ENCODE measurements at regions not wholly inside any gene's neighbourhood (a gene's known extent, or its start where the extent isn't known, plus 50 kb on each side); places are given as distances from the start of the nearest gene placed in this dataset.
"Not testable (repeated sequence)": the region's sequence is repeated elsewhere in the genome, so short reads cannot be mapped to it uniquely, and the experiment has no call there.

DNA sequence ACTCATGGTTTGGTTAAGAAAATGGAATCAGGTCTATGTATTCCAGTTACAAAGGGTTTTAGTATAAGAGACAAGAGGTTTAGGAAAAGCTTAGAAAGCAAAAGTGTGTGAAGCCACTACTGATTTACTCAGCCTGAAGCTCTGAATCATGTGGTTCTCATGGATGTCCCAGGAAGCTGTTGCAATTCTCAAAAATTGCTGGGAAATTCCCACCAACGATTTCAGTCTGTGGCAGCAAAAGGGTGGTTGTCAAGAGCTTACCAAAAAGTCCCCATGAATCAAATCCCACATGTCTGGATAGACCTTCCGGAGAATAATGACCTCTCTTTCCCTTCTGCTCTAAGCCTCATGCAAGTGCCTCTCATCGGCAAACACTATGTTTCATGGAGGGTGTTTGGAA is 929.9 kb downstream of the TLE4 start:
- DNase-seq = no peak

- no peak for DNase-seq
These were observed 928.5 kb downstream of the TLE4 start for GRCh38 chr9:80500300-80500699.

DNA sequence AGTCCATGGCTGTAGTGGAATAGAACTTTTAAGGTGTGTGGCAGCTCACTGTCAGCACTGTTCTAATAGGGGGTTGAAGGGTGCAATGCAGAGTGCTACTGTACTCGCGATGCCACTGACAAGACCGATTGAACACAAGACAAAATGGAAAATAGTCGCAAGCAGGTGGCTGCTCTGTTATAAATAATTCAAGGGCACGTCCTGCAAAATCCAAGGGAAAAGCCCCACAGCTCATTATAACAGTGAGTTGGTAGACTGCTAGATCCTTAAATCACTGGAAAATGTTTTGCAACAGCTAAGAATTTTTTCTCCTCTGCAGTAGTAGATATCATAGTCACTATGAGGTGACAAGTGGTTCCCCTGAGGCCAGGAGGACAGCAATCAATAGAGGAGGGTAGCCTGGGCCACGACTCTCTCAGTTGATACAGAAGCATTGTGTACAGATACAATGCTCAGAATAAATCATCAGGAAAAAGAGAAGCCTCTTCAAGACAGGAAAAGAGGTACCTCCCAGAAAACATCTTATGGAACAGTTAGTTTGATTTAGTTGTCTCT is 926.3 kb downstream of the TLE4 start:
- no peak for DNase-seq

GRCh38 chr9:80496901-80497556 is 925.3 kb downstream of the TLE4 start:
- DNase-seq = no peak

DNA sequence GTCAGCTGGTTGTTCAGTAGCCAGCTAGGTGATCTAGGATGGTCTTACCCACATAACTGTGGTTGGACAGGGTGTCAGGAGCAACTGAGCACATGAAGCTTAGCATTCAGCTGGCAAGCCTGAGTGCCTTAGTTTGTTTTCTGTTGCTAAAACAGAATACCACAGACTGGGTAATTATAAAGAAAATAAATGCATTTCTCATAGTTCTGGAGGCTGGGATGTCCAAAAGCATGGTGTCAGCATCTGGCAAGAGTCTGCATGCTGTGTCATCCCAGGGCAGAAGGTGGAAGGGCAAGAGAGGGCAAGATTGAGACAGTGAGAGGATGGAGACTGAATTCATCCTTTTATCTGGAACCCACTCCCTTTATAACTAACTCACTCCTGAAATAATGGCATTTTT is 921.5 kb downstream of the TLE4 start:
- DNase-seq = no peak

DNA sequence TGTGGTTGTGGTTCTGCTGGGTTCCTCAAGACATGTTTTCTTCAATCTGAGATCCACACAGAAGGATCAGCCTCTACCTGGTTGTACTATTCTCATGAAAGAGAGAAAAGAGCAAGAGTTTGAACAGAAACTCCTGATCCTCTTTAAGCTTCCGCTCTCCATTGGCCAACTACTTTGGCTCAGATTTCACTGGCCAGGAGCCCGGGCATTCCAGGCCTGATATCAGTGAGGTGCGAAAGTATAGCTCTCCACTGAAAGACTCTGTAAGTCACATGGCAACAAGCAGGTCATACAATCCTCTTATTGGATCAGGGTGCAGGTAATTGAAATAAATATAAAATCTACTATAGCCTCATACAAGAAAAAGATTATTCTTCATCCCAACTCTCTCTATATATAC is 920.5 kb downstream of the TLE4 start:
- no peak for DNase-seq

DNA sequence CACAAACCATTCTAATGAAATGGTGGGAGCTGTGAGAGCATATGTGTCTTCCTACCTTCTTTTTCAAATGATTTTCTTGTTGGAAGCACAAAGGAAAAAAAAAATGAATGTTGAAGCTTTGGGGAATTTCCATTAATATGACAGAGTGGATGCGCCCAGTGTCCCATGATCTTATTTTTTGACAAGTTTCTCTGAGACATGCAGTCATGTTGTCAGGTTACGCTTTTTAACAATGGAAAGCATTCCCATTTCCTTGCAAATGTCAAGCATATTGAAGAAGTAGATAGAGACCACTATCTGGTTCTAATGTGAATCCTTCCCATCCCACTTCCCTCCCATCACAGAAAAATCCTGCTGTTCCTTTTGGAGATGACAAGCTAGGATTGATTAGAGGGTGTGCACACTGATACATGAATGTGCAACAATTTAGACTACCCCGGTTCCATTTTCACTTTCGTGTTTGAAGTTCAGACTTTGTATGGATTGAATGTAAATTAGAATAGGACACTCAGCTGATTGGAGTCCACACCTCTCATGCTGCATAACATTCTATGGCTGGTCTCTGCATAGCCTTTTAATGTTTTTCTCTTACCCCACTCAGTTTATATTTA is 919.4 kb downstream of the TLE4 start:
- no peak for DNase-seq

GRCh38 chr9:80489329-80489728 is 917.6 kb downstream of the TLE4 start:
- DNase-seq = no peak

DNA sequence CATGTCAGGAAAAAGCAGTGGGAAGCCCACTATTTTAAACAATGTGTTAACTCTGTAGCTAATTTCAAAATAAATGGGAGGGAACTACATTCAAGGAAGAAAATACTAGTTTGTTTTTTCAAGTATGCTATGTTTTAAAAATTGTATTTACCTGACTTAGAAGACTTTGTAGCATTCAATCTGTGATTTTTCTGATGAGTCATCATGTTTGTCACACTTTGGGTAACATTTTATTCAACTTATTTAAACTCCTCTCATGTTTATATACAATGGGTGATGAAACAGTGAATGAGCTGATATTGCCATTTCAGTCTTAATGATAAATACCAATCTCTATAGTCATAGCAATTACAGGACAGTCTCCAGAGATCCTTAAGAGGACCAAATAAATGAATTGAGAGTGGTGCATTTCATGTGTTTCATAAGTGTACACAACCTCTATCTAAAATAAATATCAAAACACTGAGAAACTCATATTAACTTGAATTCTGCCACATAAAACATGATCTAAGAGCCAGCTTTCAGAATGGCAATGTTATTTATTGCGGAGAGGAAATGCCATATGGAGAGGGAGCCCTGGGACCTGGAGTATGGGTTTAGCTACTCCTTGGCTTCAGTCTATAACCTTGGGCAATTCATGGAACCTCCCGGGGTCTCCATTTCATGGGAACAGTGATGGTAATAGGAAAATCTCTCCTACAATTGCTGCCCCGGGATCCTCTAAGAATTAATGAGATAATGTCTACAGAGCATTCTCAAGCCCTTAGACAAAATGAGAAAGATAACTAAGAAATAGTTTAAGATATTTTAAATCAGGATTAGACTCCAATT is 913.9 kb downstream of the TLE4 start:
- DNase-seq = no peak

- not testable (repeated sequence) for DNase-seq
These were observed 910.5 kb downstream of the TLE4 start for GRCh38 chr9:80482251-80482650.

DNA sequence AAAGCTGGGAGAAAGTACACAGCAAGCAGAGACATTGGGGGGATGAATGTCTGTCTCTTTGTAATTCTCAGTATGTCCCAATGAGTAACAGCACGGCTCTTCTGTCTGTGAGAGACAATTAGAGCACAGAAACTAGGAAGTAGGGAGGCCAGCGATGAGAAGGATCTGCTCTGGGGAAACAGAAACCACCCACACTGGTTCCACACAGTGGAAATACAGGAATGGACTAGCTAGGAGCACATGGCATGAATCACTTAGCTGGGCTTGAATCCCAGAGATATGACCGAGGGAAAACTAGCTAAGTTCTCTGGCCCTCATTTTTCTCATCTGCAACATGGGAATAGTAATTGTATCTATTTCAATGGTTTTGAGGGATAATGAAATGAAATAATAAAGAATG is 895.9 kb downstream of the TLE4 start:
- DNase-seq = no peak

DNA sequence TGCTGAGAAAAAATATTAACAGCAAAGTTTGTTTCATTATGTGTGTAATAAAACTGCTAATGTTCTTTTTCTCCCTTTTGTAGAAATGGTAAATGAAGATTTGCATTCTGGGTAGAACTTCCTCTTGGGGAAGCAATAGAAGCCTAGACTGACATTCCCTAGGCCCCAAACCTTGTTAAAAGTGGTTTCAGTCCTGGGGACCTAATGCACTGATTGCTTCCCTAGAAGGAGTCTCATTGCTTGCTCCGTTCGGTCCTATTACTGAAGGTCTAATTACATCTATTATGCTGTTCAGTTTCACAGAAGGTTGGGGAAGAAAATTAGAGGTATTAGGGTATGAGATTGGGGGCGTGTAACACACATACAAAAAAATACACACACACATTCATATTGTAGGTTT is 893.8 kb downstream of the TLE4 start:
- DNase-seq = no peak

DNA sequence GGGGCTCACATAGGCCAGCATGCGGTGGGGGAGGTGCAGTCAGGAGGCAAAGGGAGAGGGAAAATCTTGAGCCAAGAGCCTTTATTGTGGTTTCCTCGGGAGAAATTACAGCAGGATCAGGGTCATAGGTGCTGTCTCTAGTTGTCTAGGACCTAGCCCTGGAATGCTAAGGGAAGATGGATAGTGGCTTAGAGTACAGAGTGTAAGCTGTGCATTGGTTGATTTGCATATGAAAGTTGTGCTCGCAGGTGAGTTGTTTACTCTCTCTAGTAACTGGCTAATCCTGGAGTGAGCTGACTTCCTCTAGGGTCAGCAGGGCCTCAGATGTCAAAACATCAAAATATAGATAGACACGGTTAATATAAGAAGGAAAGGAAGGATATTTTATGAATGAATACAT is 877.7 kb downstream of the TLE4 start:
- DNase-seq = peak; percentile 52

- DNase-seq = no peak
These were observed 877.2 kb downstream of the TLE4 start for GRCh38 chr9:80448996-80449395.

DNA sequence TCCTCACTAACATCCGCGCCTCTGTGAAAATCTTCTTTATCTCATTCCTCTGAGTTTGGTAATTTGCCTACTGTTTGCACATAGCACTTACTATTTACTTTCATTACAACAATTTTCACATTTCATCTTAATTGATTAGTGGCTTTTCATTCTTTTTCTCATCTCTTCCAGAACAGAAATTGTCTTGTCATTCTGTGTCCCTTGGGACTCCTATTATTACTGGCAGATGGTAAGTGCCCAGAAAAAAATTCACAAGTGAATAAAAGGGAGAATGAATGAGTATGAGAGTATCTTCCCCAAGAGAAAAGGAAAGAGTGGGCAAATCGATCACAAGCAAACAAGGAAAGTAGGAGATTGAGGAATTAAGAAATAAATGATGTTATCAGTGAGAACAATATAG is 876.1 kb downstream of the TLE4 start:
- no peak for DNase-seq

DNA sequence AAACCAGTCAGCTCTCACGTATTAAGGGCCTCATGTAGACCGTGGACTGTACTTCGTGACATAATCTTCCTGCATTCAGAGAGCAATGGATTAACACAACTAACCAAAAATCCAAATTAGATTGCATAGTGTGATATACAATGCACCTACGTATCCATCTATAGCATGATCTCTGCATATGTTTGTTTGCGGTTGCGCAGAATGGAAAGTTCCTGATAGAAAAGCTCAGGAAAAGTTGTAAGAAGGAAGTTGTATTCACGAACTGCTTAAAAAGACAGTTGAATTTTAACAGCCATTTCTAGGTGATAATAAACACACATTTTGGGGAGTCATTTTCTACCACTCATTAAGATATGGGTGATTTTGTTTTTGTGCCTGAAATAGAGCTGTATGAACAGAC is 869.0 kb downstream of the TLE4 start:
- DNase-seq = no peak

DNA sequence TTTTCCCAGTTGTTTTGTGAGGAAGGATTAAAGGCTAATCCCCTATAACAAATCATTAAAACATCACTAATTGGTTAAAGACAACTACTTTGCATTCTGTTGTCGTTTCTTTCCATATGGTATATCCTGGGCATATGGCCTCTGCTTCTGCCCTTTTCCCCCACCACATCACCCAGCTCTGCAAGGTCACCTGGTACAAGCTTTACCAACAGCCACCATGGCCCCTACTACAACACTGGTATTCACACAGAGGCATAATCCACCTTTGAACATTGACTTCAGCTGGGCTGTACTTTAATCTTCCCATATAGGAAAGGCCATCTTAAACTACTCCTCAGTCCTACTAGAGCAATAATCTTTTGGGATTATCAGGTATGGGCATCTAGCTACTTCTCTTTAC is 866.1 kb downstream of the TLE4 start:
- DNase-seq = no peak

DNA sequence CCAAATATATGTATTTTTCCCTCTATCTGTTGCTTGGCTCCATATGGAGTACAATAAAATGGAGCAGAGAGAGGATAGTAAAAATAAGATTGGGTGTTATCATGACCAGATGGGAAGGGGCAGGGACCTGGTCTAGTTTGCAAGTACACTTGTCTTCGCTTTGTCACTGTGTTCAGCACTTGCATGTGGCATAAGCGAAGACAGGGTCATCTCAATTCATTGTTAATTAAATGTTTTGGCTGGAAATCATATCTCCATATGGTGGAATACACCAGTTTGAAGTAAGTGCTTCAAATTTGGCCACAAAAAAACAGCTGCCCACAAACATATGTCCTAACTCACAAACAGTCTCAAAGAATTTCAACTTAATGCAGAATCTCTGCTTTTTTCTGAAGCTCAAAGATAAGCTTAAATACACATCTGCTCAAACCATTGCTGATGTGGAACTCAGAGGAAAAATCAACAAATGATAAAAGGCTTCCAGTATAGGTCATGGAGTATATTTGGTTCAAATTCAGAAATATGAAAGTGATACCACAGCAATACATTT is 865.4 kb downstream of the TLE4 start:
- DNase-seq = no peak

DNA sequence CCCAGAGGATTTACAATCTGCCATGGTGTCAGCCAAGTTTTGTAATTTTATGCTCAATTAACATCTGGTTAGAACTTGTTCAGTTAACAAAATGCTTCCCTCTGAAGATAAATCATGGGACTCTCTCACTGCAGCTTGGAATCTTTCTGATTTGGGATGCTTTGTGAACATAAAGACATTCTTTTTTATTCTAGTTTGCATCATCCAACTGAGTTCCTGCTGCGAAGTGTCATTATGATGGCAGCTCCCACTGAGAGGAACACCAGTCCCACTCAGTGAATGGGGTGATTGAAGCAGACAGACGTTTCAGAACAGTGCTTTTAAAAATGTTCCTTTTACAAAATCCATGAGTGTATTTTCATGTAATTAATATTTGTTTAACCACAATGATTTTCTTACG is 863.8 kb downstream of the TLE4 start:
- no peak for DNase-seq

GRCh38 chr9:80426992-80427391 is 855.2 kb downstream of the TLE4 start:
- no peak for DNase-seq

DNA sequence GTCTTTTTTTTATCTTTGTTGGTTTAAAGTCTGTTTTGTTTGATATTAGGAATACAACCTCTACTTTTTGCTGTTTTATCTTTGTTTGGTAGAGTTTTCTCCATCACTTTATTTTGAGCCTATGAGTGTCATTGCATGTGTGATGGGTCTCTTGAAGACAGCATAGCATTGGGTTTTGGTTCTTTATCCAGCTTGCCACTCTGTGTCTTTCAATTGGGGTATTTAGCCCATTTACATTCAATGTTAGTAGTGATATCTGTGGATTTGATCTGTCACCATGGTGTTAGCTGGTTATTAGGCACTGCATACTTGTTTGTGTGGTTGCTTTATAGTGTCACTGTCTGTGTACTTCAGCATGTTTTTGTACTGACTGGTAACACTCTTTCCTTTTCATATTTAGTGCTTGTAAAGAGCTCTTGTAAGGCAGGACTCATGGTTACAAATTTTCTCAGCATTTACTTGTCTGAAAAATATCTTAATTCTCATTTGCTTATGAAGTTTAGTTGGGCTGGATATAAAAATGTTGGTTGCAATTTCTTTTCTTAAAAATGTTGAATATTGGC is 845.5 kb downstream of the TLE4 start:
- no peak for DNase-seq

GRCh38 chr9:80410106-80410505 is 838.3 kb downstream of the TLE4 start:
- no peak for DNase-seq

DNA sequence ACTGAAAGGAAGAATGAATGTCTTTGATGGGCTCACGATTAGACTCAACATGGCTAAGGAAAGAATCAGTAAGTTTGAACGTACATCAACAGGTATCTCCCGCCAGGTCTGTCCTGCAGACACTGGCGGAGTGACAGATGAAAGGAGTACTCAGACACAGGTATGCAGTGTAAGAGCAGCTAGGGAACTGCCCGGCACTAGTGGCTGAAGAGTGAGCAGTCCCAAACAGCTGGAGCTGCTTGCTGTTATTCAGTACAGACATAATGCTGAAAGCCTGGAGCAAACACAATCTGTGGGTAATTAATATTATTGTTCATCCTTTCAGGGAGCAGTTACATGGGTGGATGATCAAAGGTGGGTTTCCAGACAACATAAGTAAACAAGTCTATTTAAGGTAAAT is 835.5 kb downstream of the TLE4 start:
- no peak for DNase-seq
